Stimulated activated CD4-positive, alpha-beta T cell treated with anti-CD3 and anti-CD28 coated beads, TNF-alpha, amount 100 ng/mL, for 24 hours (primary cell): ENCODE measurements at regions not wholly inside any gene's neighbourhood (a gene's known extent, or its start where the extent isn't known, plus 50 kb on each side); places are given as distances from the start of the nearest gene placed in this dataset.
"Not testable (repeated sequence)": the region's sequence is repeated elsewhere in the genome, so short reads cannot be mapped to it uniquely, and the experiment has no call there.

Experiments used
- DNase-seq, 3 experiments: peaks; one replicate each; pipeline ENCODE4 v3.0.0-alpha.2; 2020; ENCODE audit warnings: low read depth in 3 of 3

DNA sequence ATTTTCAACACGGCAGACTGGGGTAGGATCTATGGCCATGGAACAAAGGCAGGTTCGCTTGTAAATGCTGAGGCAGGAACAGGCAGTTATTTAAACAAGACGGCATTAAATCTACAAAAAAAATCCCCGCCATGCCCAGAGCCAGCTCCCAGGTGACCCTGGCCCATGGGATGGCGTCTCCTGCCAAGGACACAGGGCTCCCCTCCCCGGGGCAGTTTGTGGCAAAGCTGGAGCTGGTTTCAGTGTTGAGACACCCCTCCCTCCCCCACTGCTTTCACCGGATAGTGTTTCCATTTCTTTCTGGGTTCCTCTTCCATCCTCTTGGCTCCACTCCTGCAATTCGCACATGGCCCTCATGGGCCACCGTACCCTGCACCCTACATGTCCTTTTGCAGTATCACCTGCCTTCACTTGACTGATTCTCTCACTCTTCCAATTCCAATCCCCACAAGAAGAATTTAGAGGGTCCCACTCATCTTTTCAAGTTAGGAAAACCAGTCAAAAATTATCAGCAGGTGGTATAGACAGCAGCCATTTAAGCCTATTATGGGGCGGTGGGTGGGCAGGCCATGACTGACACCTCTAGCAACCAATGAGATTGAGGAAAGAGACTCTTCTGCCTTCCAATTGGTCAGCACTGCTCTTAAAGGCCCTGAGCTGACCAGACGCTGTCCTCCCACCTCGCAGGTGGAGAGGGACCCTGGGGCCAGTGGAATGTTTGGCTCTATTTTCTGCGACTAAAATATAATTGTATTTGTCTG is 52.0 kb downstream of the OLIG1 start:
- DNase-seq, result no peak

DNA sequence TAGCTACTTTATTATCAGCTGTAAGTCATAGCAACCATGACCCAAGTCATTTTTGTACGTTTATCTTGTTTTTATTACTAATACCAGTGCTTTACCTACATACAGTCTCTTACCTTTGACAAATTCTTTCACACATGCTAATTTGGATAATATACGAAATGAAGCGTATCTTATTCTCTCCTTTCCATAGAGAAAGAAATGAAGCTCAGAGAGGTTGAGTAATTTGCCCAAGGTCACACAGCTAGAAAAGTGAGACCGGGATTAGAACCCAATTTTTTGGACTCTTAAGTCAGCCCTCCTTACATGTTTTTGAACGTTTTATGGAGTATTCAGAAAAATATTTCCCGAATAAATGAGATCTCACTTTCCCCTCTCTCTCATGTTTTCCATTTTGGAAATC is 52.6 kb downstream of the OLIG1 start:
- DNase-seq, result no peak

DNA sequence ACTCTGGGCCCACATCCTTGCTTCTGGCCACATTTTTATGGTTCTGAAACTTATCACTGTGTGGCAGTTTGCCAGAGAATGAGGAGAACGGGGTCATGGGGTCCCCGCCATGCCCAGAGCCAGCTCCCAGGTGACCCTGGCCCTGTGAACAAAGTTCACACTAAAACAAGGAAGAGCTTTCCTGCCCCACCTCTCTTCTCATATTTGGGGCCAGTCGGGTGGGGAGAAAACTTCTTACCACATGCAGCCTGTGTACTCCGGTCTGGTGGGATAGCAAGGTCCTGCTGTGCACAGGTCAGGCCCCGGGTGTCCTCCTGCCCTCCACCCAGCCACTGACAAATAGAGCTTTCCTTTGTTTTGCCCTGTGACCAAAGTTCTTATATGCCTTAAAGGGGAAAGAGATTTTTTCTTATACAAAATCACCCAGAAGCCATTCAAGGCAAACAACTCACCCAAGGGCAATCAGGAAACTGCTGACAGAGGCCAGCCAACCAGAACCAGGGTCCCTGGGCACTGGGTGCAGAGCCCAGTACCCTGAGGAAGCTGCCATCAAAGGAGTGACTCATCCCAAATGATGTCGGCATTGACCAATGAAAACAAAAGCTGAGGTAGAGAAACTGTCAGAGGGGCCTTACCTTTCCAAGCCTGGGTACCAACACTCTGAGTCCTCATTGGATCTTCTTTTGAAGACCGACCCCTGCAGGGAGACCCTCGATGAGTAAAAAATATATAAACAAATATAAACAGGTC is 53.6 kb downstream of the OLIG1 start:
- no peak for DNase-seq

DNA sequence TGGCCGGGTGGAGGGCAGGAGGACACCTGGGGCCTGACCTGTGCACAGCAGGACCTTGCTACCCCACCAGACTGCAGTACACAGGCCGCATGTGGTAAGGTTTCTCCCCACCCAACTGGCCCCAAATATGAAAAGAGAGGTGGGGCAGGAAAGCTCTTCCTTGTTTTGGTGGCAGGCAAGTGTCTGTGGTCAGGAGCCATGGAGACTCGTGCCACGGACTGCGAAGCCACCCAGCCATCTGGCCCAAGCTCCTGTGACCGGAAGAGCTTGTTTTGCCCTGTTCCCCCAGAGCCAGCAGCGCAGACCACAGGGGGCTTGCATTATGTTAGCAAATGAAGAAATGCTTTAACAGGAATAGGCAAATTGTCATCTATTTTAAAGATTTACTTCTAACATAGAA is 54.9 kb downstream of the OLIG1 start:
- DNase-seq, result no peak

DNA sequence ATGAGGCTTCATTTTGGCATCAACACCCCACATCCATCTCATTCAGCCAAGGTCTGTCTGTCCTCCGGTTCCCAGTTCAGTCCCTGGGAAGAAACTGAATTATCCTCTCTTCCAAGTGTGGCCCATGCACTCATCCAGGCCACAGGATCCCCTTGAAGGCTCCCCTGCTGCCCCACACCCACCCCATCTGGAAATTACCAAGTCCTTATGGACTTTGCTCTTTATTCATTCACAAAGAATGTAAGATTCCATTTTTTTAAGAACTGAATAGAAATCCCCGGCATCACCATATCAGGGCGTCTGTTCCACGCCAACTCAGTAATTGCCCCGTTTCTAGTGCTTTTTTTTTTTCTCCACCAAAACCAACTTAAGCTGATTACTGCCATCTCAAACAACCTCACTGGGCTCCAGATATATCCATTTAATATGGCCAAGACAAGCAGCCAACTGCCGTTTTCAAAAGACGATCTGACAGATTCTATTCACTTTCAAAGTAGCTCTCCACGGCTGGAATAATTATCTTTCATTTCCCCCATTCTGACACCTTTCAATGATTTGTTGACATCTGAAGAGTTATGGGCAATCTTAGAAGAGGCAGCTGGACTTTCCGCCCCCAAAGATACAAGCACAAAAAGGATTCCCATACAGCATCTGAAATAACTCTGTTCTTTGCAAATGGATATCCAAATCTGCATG is 55.9 kb downstream of the OLIG1 start:
- DNase-seq, result no peak

- no peak for DNase-seq
Observed at GRCh38 chr21:33126569-33126968, 56.6 kb downstream of the OLIG1 start.

GRCh38 chr21:33127154-33127867 is 57.4 kb downstream of the OLIG1 start:
- DNase-seq, result peak; percentile 31 to 55 (median 37)

GRCh38 chr21:33127868-33128242 is 57.9 kb downstream of the OLIG1 start:
- DNase-seq, result no peak

- DNase-seq, result no peak
Observed at GRCh38 chr21:33128538-33128937, 58.6 kb downstream of the OLIG1 start.

- DNase-seq, result no peak
Observed at GRCh38 chr21:33132054-33132453, 62.1 kb downstream of the OLIG1 start.

GRCh38 chr21:33133892-33134291 is 64.0 kb downstream of the OLIG1 start:
- DNase-seq, result no peak

GRCh38 chr21:33135925-33136324 is 66.0 kb downstream of the OLIG1 start:
- no peak for DNase-seq

DNA sequence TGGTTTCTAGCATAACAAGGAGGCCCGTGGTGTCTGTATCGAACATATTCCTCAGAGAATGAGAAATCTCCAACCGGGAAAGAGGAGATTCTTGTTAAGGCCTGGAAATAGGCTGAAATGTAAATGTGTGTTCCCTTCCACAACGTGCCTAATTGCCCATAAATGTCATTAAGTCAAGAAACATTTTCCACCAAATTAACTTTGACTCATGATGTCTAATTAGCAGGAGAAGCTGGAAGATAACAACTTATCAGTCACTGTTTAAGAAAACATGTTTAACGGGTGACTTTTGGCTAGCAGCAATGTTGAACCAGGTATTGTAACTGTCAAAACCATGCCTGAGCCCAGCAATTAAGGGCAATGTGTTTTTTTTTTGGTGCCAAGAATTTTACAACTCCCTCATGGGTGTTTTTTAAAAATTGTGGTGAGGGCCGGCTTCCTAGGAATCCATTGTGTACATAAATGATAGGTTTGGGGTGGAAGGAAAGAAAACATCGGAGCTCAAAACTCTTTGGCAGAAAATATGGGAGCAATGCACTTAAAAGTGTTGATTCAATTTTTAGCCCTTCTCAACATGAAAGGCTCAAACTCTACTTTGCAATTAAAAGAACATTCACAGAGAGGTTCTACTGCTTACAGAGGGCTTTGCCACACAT is 67.0 kb downstream of the OLIG1 start:
- DNase-seq, result no peak

DNA sequence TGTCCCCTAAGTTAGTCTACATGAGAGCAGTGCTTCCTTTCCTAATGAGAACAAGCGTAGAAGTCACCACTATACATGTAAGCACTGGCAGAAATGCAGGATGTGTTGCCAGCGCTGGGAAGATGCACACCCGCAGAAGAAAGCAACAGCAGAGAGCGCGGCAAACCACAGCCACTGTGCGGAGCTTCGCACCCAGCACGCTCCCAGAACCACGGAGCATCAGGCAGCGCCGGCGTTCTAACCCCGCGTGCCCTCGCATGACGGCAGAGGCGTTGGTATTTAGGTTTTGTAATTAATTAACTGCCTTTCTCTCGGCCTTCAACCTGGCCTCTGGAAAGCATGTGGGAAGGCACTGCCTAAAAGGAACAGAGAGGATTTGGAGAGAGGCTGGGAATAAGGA is 69.1 kb downstream of the OLIG1 start:
- DNase-seq, result no peak

DNA sequence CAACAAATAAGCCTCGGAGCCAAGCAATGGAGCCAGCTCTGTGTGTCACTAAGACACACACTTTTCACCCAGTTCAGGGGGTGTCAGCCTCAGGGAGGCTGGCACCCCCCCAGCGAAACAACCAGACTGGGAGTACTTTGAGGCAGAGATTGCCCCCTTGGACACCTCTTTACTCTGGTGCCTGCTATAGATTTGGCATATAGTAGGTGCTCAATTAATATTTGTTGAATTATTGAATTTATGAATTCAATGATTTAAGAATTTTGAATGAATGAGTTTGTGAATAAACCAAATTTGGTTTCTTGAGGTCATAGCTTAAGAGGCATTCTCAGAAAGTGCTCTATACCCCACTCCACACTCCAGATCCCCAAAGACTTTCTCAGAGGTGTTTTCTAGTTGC is 70.3 kb downstream of the OLIG1 start:
- DNase-seq, result no peak

DNA sequence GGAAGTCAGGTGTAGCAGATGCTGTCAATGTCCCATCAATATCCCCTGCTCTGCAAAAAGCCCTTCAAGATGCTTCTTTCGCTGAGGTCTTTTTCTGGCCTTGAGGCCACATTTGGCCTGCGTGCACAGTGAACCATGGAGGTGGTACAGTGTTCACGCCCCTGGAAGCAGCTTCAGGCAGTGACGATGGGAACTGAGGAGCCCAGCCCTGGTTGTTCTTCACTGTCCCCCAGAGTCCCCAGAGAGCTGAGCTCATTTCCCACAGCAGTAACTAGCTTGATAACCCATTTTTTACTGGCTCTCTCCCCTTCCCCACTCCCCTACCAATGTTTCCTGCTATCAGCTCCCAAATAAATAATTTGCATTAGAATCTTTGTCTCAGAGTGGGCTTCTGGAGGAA is 76.5 kb downstream of the OLIG1 start:
- DNase-seq, result no peak

- no peak for DNase-seq
Observed at GRCh38 chr21:33149181-33149580, 79.2 kb downstream of the OLIG1 start.

- not testable (repeated sequence) for DNase-seq
Observed at GRCh38 chr21:33150968-33151367, 78.8 kb upstream of the IFNAR2 start.

- DNase-seq, result no peak
Observed at GRCh38 chr21:33151941-33152731, 77.6 kb upstream of the IFNAR2 start.

DNA sequence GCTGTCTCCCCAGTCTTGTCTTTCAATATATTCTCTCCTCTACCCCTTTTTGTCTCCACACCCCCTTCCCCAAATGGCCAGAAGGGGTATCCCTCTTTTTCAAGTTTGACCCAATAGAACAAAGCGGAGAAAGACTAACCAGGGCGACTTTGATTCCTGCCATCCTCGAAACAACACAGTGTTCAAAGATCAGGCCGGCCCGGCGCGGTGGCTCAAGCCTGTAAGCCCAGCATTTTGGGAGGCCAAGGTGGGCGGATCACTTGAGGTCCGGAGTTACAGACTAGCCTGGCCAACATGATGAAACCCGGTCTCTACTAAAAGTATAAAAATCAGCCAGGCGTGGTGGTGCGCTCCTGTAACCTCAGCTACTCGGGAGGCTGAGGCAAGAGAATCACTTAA is 77.0 kb upstream of the IFNAR2 start:
- DNase-seq, result no peak

DNA sequence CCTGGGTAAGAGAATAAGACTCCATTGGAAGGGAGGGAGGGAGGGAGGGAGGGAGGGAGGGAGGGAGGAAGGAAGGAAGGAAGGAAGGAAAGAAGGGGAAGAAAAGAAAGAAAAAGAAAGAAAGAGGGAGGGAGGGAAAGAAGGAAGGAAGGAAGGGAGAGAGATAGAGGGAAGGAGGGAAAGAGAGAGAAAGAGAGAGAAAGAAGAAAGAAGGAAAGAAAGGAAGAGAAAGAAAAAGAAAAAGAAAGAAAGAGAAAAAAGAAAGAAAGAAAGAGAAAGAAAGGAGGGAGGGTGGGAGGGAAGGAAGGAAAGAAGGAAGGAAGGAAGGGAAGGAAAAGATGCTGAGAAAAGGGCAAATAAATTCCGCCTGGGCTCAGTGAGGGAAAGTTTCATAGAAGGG is 74.7 kb upstream of the IFNAR2 start:
- no peak for DNase-seq
